GM12865 (cell line): ENCODE measurements at regions not wholly inside any gene's neighbourhood (a gene's known extent, or its start where the extent isn't known, plus 50 kb on each side); places are given as distances from the start of the nearest gene placed in this dataset.

Source experiments
- DNase-seq: peaks from one replicate; pipeline ENCODE4 v3.0.0; 2010; ENCODE audit warnings: low read depth
- H3K4me3 ChIP-seq: 2 replicates; pipeline ENCODE4 v1.5.1; 2011; ENCODE audit warnings: mild to moderate bottlenecking, low read depth, low read length, control low read depth
- CTCF ChIP-seq: IDR thresholded peaks from 2 replicates; pipeline ENCODE4 v1.5.1; 2011; ENCODE audit warnings: low read length, control low read depth, low read depth, inconsistent platforms; ENCODE audit not compliant: insufficient read depth; ENCODE audit errors: missing control alignments

- no peak for DNase-seq
- no peak for TF ChIP-seq CTCF
- H3K4me3 ChIP-seq = no peak overlapping the region
Observed at GRCh38 chr5:82599030-82599429, 320.9 kb upstream of the RPS23 start.

DNA sequence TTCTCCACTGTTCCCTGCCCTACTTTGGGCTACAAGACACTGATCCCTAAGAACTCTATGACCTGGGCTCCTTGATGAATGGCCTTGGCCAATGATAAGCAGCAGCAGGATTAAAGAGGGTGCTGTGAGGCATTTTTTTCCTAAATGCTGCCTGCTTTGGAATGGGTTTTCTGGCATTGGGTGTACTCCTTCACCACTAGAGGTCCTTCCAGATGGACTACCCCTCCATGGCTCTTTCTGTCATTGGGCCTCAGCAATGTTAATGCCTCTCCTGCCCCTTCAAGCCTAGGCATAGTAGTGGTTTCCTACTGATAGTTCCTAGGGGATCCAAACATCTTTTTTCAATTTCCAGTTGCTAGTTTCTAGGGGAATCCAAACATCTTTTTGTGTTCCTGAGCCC, 319.3 kb upstream of the RPS23 start:
- no peak overlapping the region for H3K4me3 ChIP-seq
- DNase-seq = no peak
- peak; percentile 18 for TF ChIP-seq CTCF

GRCh38 chr5:82596451-82596850, 318.3 kb upstream of the RPS23 start:
- no peak overlapping the region for H3K4me3 ChIP-seq
- TF ChIP-seq CTCF = no peak
- no peak for DNase-seq

DNA sequence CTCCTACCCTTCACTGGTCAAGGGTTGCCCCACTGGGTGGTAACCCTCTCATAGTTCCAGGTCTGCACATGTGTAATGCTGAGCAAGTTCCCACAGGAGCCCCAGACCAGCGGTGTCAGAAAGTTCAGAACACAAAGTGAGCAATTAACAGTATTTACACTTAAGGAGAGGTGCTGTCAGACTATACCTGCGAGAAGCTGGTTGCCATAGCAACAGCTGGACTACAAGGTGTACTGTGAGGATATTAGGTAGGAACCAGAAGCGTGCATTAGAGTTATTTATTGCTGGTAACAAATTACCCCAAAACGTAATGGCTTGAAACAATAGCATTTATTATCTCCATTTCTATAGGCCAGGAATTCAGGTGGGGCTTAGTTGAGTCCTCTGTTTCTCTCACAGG, 317.0 kb upstream of the RPS23 start:
- no peak for TF ChIP-seq CTCF
- no peak for DNase-seq
- H3K4me3 ChIP-seq = no peak overlapping the region

GRCh38 chr5:82594097-82594496, 315.9 kb upstream of the RPS23 start:
- no peak for TF ChIP-seq CTCF
- DNase-seq = no peak
- no peak overlapping the region for H3K4me3 ChIP-seq

- no peak overlapping the region for H3K4me3 ChIP-seq
- no peak for TF ChIP-seq CTCF
- DNase-seq = no peak
Observed at GRCh38 chr5:82593481-82593880, 315.3 kb upstream of the RPS23 start.

- no peak overlapping the region for H3K4me3 ChIP-seq
- no peak for TF ChIP-seq CTCF
- no peak for DNase-seq
Observed at GRCh38 chr5:82591021-82591515, 312.9 kb upstream of the RPS23 start.
